Testis (tissue), 2 donors: ENCODE measurements at regions not wholly inside any gene's neighbourhood (a gene's known extent, or its start where the extent isn't known, plus 50 kb on each side); places are given as distances from the start of the nearest gene placed in this dataset.

Experiments
- CTCF ChIP-seq, 3 experiments: fragments of 450-650 bp in 2 of 3; fragments of 200-600 bp in 1 of 3; sonication (generic) in 1 of 3; IDR thresholded peaks; one replicate each; pipeline ENCODE4 v1.5.1; 2016 to 2019; ENCODE audit warnings: antibody characterized with exemption in 3 of 3, mild to moderate bottlenecking in 2 of 3, moderate library complexity in 1 of 3
- POLR2A ChIP-seq: fragments of 450-650 bp; IDR thresholded peaks from one replicate; pipeline ENCODE4 v1.6.1; 2017; ENCODE audit warnings: antibody characterized with exemption, mild to moderate bottlenecking, moderate library complexity

DNA sequence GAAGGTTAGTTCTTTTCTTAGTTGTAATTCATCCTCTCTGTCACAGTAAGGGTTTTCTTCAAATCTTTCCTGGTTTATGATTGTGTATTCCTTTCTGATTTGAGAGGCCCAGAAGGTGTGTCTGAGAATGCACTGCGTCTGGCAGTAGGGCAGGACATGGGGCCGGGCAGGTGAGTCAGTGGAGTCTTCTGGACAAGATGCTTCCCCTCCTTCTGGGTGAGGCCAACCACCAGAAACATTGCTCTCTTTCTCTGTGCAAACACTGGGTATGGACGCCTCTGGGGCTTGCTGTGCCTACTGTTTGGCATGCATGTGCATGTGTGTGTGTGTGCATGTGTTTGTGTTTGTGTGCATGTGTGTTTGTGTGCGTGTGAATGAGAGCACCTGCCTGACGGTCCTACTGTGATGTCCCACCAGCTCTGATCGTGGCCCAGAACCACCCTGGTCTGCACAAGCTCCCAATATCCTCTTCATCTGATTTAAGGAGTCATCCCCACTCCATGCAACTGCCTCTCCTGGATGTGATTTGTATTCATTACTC, 93.2 kb upstream of the DLX2 start:
- TF ChIP-seq POLR2A, result no peak
- no peak for TF ChIP-seq CTCF (IDR thresholded peaks at IDR 0.05)
